ENCODE measurements at regions not wholly inside any gene's neighbourhood (a gene's known extent, or its start where the extent isn't known, plus 50 kb on each side); places are given as distances from the start of the nearest gene placed in this dataset.

- no peak for DNase-seq
These were observed 124.1 kb downstream of the NXNL2 start for GRCh38 chr9:88659126-88659525.

- peak; percentile 60 for DNase-seq
These were observed 125.6 kb downstream of the NXNL2 start for GRCh38 chr9:88660611-88661010.

GRCh38 chr9:88661759-88662158 is 126.8 kb downstream of the NXNL2 start:
- DNase-seq = peak; percentile 43

DNA sequence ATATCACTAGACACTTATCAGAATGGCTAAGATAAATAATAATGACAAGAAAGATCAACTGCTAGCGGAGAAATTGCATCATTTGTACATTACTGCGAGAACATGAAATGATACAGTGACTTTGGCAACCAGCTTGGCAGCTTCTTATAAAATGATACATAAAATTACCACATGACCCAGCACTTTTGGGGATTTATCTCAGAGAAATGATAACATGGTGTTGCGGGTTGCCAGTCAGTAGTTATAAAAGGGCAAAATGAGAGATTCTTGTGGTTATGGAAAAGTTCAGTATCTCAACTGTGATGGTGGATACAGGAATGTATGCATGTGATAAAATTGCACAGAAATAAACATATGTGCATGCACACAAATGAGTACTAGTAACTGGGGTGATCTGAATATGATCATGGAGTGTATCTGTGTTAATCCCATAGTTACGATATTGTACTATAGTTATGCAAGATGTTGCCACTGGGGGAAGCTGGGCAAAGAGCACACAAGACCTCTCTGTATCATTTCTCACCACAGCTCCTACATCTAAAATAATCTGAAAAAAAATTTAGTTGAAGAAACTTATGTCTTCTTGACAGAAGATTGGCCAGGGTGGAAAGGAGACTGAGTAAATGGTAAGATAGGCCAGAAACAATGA is 128.9 kb downstream of the NXNL2 start:
- DNase-seq = no peak

- DNase-seq = no peak
These were observed 129.8 kb downstream of the NXNL2 start for GRCh38 chr9:88664773-88665172.

DNA sequence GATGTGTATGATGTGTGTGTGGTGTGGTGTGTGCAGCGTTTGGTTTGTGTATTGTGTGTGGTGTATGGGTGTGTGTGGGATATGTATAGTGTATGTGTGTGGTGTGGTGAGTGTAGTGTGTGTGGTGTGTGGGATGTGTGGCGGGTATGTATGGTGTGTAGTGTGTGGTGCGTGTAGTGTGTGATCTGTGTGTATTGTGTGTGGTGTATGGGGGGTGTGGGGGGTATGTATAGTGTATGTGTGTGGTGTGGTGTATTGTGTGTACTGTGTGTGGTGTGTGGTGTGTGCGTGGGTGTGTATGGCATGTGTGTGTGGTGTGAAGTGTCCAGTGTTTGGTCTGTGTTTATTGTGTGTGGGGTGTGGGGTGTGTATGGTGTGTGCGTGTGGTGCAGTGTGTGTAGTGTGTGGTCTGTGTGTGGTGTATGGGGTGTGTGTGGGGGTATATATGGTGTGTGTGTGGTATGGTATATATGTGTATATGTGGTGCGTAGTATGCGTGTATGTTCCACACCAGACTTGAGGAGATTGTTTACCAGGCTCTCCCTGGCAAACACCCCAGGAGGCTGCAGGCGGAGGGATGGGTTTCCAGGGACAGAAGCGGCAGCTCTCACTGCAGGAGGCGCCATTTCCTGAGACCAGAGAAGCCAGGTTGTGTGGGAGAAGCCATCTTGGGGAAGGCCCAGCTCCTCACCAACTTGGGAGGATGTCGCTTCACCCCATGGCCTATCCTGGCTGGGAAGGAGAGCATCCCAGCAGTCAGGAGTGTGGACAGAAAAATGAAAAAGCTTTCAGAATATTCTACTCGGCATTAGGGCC is 138.1 kb downstream of the NXNL2 start:
- no peak for DNase-seq

DNA sequence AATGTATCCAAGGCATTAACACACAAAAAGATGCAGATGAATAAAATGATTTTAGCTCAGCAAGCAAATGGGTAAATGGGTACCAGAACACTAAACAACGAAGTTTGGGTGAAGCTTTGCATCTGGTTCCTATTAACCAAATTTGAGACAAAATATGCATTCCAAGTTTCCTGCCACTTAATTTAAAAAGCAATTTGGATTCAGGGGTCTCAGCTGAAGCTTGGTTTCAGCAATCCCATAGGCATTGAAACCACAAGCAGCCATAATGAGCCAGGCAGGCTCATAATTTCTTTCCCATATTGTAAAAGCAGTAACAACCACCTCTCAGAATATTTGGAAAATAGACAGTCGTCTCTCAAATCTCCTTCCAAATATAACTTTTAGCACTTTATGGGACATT is 138.9 kb downstream of the NXNL2 start:
- DNase-seq = no peak

GRCh38 chr9:88676644-88677043 is 141.7 kb downstream of the NXNL2 start:
- DNase-seq = no peak

DNA sequence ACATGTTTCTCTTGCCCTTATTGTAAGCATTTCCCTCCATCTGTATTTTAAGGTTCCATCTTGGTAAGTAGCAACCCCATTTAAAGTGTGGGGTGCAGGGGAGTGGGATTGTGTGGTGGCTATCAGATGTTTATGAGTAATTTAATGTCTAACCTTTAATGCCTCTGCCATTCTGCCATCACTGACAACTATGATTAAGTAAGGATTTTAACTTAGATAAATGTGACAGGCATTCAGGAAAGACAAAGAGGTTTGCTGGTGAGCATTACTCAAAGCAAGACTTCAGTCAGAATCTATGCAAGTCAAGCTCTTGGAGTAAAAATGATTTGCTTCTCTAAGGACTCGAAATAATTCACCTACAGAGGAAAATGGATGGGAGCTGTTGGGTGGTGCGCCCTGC is 143.0 kb downstream of the NXNL2 start:
- no peak for DNase-seq

DNA sequence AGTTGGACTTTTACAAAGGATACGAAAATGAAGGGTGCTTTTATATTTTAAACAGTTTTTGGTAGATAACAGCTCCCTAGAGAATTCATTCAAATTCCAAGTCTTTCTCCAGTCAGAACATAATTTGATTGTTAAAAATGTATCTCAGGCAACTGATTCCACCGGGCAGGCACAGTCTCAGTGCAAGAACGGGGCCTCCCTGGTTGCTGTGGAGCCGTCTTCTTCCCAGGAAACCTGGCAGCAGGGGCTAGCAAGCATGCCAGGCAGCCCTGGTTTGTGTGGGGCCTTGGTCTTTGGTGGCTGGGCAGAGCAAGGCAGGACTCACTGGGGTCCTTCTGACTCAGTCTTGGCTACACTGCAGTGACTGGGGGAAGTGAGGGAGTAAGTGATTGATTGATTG is 143.5 kb downstream of the NXNL2 start:
- no peak for DNase-seq

DNA sequence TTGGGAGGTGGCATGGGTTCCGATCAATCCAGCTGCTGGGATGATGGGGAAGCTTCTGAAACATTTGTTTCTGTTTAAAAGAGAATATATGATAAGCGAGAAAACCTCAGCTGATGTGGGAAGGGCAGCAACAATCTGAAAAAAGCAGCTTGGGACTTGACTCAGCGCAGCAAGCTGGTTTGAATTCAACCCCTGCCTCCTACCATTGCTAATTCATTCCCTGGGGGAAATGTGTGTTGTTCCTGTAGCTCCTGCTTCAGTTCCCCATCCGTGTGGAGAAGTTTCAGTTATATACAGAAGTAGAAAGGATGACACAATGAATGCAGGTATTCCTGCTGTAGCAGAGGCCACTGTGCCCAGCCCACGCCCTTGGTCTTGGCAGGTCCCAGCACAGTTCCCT is 145.1 kb downstream of the NXNL2 start:
- no peak for DNase-seq

GRCh38 chr9:88680505-88681160 is 145.7 kb downstream of the NXNL2 start:
- DNase-seq = no peak

DNA sequence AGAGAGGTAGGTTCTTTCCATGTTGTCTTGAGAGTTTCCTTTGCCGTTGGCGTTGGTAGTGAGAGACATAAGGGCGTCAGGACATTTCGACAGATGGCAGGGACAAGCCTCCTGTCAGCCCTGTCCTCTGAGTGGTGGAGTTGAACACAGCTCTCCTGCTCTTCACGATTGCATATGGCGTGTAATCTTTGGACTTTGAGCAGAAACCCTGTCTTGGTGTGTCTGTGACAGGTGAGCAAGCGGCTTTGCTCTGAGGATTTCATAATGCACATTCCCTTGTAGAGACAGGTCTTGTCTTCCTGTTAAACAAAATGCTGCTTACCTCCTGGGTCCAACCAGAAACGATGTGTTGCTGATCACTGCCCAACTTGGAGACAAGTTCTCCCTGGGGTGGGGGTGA is 146.5 kb downstream of the NXNL2 start:
- no peak for DNase-seq

- DNase-seq = no peak
These were observed 147.5 kb downstream of the NXNL2 start for GRCh38 chr9:88682431-88682831.

DNA sequence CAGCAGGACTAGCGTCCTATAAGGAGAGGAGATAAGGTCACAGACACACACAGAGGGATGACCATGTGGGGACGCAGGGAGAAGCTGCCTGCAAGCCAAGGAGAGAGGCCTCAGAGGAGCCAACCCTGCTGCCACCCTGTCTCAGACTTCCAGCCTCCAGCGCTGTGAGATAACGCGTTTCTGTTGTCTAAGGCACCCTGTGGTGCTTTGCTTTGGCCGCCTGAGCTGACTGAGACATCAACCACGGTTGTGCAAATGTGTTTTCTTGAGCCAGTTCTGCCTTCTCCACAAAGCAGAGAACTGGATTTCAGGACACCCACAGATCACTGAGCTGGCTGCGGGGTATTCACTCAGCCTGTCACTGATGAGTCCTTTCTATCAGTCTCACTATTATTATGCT is 149.1 kb downstream of the NXNL2 start:
- no peak for DNase-seq

- DNase-seq = no peak
These were observed 149.9 kb downstream of the NXNL2 start for GRCh38 chr9:88684845-88685244.

GRCh38 chr9:88685966-88686365 is 151.0 kb downstream of the NXNL2 start:
- DNase-seq = no peak

DNA sequence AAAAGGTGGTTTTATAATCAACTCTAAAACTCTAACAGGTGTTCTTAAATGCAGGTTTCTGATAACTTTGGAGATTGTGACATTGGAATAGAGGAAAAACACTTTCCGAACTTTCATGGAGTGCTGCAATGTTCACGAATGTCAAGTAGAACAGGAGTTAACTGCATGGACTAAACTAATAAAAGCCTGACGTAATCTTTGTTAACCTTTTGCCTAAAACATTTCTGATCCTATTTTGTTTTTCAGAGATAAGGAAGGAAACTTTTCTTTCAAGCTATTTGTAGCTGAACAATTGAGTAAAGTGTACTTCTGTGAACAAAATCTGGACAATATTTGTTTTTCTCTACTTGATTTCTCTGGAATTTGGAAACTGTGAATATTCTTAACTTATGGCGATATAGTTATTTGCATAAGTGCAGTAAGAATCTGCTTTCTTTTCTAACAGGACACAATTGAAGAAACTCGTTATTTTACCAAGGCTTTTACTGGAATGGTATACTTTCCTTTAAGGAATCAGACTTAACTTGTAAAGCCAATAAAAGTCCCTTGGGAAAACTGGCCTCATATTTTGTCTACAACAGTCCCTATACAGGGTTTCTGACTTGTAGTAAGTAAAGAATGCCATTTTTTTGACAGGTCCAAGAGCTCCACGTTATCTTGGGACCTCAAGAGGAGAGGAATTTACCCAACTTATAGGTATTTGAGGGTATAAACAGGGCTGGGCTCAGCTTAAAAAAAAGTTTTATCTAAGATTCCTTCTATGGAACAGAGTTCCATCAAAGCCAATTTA is 154.7 kb downstream of the NXNL2 start:
- DNase-seq = no peak

GRCh38 chr9:88690628-88691027 is 155.7 kb downstream of the NXNL2 start:
- no peak for DNase-seq

DNA sequence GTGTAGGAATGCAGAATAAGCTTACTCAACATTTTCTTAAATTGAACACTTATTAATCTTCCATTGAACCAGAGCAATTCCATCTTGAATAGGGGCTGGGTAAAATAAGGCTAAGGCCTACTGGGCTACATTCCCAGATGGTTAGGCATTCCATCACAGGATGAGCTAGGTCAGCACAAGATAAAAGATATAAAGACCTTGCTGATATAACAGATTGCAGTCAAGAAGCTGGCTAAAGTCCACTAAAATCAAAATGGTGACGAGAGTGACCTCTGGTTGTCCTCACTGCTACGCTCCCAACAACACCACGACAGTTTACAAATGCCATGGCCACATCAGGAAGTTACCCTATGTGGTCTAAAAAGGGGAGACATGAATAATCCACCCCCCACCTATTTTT is 156.1 kb downstream of the NXNL2 start:
- no peak for DNase-seq

- no peak for DNase-seq
These were observed 156.8 kb downstream of the NXNL2 start for GRCh38 chr9:88691811-88692210.

DNA sequence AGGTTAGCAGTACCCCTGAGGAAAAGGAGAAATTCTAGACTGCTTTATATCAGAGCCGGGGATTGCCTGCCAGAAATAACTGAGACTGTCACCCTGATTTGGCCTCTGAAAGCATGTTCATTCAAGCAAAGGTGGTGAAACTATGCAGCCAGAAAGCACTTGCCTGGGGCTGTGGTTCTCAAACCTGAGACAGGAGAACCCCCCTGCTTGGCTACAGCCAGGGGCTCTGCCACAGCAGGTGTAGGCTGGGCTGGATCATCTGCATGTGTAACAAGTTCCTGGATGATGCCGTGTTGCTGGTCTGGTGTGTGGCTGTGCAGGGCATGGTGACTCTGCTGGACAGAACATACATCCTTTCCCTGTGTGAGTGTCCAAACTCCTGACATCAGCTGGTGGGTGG is 157.8 kb downstream of the NXNL2 start:
- DNase-seq = no peak

DNA sequence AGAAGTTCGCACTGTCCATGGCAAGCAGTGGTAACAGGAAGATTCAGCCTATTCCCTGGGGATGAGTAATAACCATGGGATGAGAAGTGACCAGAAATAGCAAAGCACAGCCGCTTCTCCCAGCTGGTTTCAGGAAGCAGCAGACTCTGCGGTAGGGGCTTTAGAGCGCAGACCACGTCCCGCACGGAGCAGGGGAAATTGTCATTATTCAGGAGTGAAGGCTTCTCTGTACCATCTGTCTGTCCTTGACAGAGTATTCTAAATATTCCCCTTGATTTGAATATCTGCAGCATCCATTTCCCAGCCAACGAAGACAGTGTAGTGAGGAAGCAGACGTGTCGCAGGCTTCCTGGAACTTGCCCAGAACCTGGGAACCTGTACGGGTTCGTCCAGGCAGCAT is 159.6 kb downstream of the NXNL2 start:
- DNase-seq = peak; percentile 11

Data from dermis blood vessel endothelial cell (primary cell).